Smooth muscle cell (in vitro differentiated cells): ENCODE measurements at regions not wholly inside any gene's neighbourhood (a gene's known extent, or its start where the extent isn't known, plus 50 kb on each side); places are given as distances from the start of the nearest gene placed in this dataset.
"Not testable (repeated sequence)": the region's sequence is repeated elsewhere in the genome, so short reads cannot be mapped to it uniquely, and the experiment has no call there.

Source experiments
- DNase-seq: peaks from one replicate; lab custom pipeline; 2025; ENCODE audit not compliant: unreplicated experiment; lab: John Stamatoyannopoulos, UW
- H2AFZ ChIP-seq: fragments of 200-600 bp; sonication (generic); 2 replicates; pipeline ENCODE4 v1.6.0; 2016; ENCODE audit warnings: antibody characterized with exemption, low read depth, mild to moderate bottlenecking
- H3F3A ChIP-seq: fragments of 200-600 bp; sonication (generic); 2 replicates; pipeline ENCODE4 v1.6.0; 2017; ENCODE audit warnings: antibody characterized with exemption, low read depth
- H3K27ac ChIP-seq: fragments of 200-600 bp; sonication (generic); 2 replicates; pipeline ENCODE4 v1.5.1; 2016; ENCODE audit warnings: low read depth, mild to moderate bottlenecking
- H3K27me3 ChIP-seq: fragments of 200-600 bp; sonication (generic); 2 replicates; pipeline ENCODE4 v1.6.1; 2016; ENCODE audit warnings: low read depth, mild to moderate bottlenecking
- H3K36me3 ChIP-seq: fragments of 200-600 bp; sonication (generic); 2 replicates; pipeline ENCODE4 v1.5.1; 2016; ENCODE audit warnings: low read depth
- H3K4me1 ChIP-seq: fragments of 200-600 bp; sonication (generic); 2 replicates; pipeline ENCODE4 v1.5.1; 2016; ENCODE audit warnings: low read depth
- H3K4me2 ChIP-seq: fragments of 200-600 bp; sonication (generic); 2 replicates; pipeline ENCODE4 v1.6.0; 2016; ENCODE audit warnings: mild to moderate bottlenecking
- H3K4me3 ChIP-seq: fragments of 200-600 bp; sonication (generic); 2 replicates; pipeline ENCODE4 v1.5.1; 2016; ENCODE audit warnings: mild to moderate bottlenecking
- H3K79me2 ChIP-seq: fragments of 200-600 bp; sonication (generic); 2 replicates; pipeline ENCODE4 v1.6.0; 2016; ENCODE audit warnings: low read depth, mild to moderate bottlenecking
- H3K9ac ChIP-seq: fragments of 200-600 bp; sonication (generic); 2 replicates; pipeline ENCODE4 v1.6.0; 2016; ENCODE audit warnings: low read depth
- H3K9me3 ChIP-seq: fragments of 200-600 bp; sonication (generic); replicated peaks from 2 replicates; pipeline ENCODE4 v1.5.1; 2016; ENCODE audit warnings: low read depth
- H4K20me1 ChIP-seq: fragments of 200-600 bp; sonication (generic); 2 replicates; pipeline ENCODE4 v1.6.0; 2016; ENCODE audit warnings: low read depth
- CTCF ChIP-seq: fragments of 200-600 bp; sonication (generic); IDR thresholded peaks from 2 replicates; pipeline ENCODE4 v1.5.1; 2017; ENCODE audit warnings: borderline replicate concordance, mild to moderate bottlenecking, antibody characterized with exemption; ENCODE audit not compliant: insufficient read depth, poor library complexity, severe bottlenecking
- WGBS: methylation state at CpG from one replicate; pipeline ENCODE4 v1.1.7; 2016; ENCODE audit warnings: low lambda C conversion rate; 5-methylcytosine and 5-hydroxymethylcytosine counted together

- Histone ChIP-seq H3K27me3 (no peaks in the 10 kb centered on the region), H3K79me2 (no peaks in the 10 kb centered on the region), H3K4me2 (no peak overlapping the region), H4K20me1 (no peaks in the 10 kb centered on the region), H3K4me1 (no peaks in the 10 kb centered on the region), H3K9ac (no peak overlapping the region), H3F3A (no peaks in the 10 kb centered on the region), H3K9me3 (no peaks in the 10 kb centered on the region), H3K4me3 (no peak overlapping the region), H3K27ac (no peak overlapping the region), H3K36me3 (no peaks in the 10 kb centered on the region), H2AFZ (no peak overlapping the region)
- TF ChIP-seq CTCF: no peak
- WGBS: 84% methylated on average over 5 of the region's 5 CpGs
- no peak for DNase-seq
Measured at GRCh38 chr13:82076496-82076895, 1735.6 kb upstream of the SPRY2 start.

GRCh38 chr13:82070416-82070815, 1729.5 kb upstream of the SPRY2 start:
- no peak overlapping the region for H3K9ac ChIP-seq
- no peaks in the 10 kb centered on the region for H3F3A ChIP-seq
- H2AFZ ChIP-seq: no peak overlapping the region
- DNase-seq: no peak
- H3K4me2 ChIP-seq: no peak overlapping the region
- no peaks in the 10 kb centered on the region for H3K79me2 ChIP-seq
- H3K36me3 ChIP-seq: no peaks in the 10 kb centered on the region
- H4K20me1 ChIP-seq: no peaks in the 10 kb centered on the region
- H3K9me3 ChIP-seq: no peaks in the 10 kb centered on the region
- H3K4me3 ChIP-seq: no peak overlapping the region
- no peak for TF ChIP-seq CTCF
- no peak overlapping the region for H3K27ac ChIP-seq
- 64% methylated on average over 1 of the region's 1 CpG for WGBS
- no peaks in the 10 kb centered on the region for H3K4me1 ChIP-seq
- H3K27me3 ChIP-seq: no peaks in the 10 kb centered on the region

GRCh38 chr13:82062772-82063171, 1721.8 kb upstream of the SPRY2 start:
- Histone ChIP-seq H3K9me3 (no peaks in the 10 kb centered on the region), H2AFZ (no peak overlapping the region), H3K4me1 (no peaks in the 10 kb centered on the region), H3K79me2 (no peaks in the 10 kb centered on the region), H3K9ac (no peak overlapping the region), H3F3A (no peaks in the 10 kb centered on the region), H3K27ac (no peak overlapping the region), H3K36me3 (no peaks in the 10 kb centered on the region), H4K20me1 (no peaks in the 10 kb centered on the region), H3K27me3 (no peaks in the 10 kb centered on the region), H3K4me3 (no peak overlapping the region), H3K4me2 (no peak overlapping the region)
- no peak for TF ChIP-seq CTCF
- no peak for DNase-seq
- 67% methylated on average over 4 of the region's 4 CpGs for WGBS

GRCh38 chr13:82058364-82058763, 1717.4 kb upstream of the SPRY2 start:
- DNase-seq: no peak
- no peak overlapping the region for H3K27ac ChIP-seq
- H3K4me2 ChIP-seq: no peak overlapping the region
- no peak for TF ChIP-seq CTCF
- no peaks in the 10 kb centered on the region for H4K20me1 ChIP-seq
- no peaks in the 10 kb centered on the region for H3K27me3 ChIP-seq
- WGBS: 92% methylated on average over 2 of the region's 2 CpGs
- H3K79me2 ChIP-seq: no peaks in the 10 kb centered on the region
- no peak overlapping the region for H3K4me3 ChIP-seq
- H2AFZ ChIP-seq: no peak overlapping the region
- H3K9me3 ChIP-seq: no peaks in the 10 kb centered on the region
- H3K4me1 ChIP-seq: no peaks in the 10 kb centered on the region
- no peak overlapping the region for H3K9ac ChIP-seq
- no peaks in the 10 kb centered on the region for H3K36me3 ChIP-seq
- no peaks in the 10 kb centered on the region for H3F3A ChIP-seq

- 94% methylated on average over 23 of the region's 23 CpGs for WGBS
- not testable (repeated sequence) for H3K36me3 ChIP-seq, H3K79me2 ChIP-seq, H4K20me1 ChIP-seq, H3K27me3 ChIP-seq, DNase-seq, H2AFZ ChIP-seq, H3F3A ChIP-seq, H3K9ac ChIP-seq, H3K4me2 ChIP-seq, H3K9me3 ChIP-seq, H3K27ac ChIP-seq, H3K4me1 ChIP-seq, H3K4me3 ChIP-seq
Measured at GRCh38 chr13:82045316-82045715, 1704.4 kb upstream of the SPRY2 start.
